Panc1 (cell line): ENCODE measurements at regions not wholly inside any gene's neighbourhood (a gene's known extent, or its start where the extent isn't known, plus 50 kb on each side); places are given as distances from the start of the nearest gene placed in this dataset.

Experiments used
- ATAC-seq: fragments of 200-7000 bp; cut with Tn5 transposase; 2 replicates; pipeline ENCODE4 v1.9.1; 2020; ENCODE audit warnings: mild to moderate bottlenecking, moderate library complexity
- BruUV-seq: library from RNA; stranded (reverse); fragments of 400-500 nt; replicated peaks from 2 replicates; lab custom pipeline; 2021; lab: Mats Ljungman, UMichigan
- CTCF ChIA-PET: fragments of 300-600 bp; sonication (Branson Sonifier 250); formaldehyde crosslinking; loops from one replicate; lab custom pipeline; 2022; ENCODE audit warnings: antibody characterized with exemption; lab: Charles Lee
- POLR2A ChIA-PET: fragments of 300-600 bp; sonication (Branson Sonifier 250); formaldehyde crosslinking; loops from one replicate; lab custom pipeline; 2022; ENCODE audit warnings: antibody characterized with exemption; lab: Charles Lee
- DNase-seq: peaks from one replicate; pipeline ENCODE4 v3.0.0-alpha.2; 2010; ENCODE audit warnings: low read depth, low spot score
- H3K27ac ChIP-seq: 2 replicates; pipeline ENCODE4 v1.5.1; 2011; ENCODE audit warnings: mild to moderate bottlenecking, low read length, inconsistent platforms
- H3K27me3 ChIP-seq: fragments of 200-500 bp; sonication (Bioruptor generic); 2 replicates; pipeline ENCODE4 v1.6.0; 2014; ENCODE audit warnings: low read length, inconsistent platforms; ENCODE audit not compliant: control insufficient read depth, insufficient read depth
- H3K36me3 ChIP-seq: fragments of 200-500 bp; sonication (Bioruptor generic); 2 replicates; pipeline ENCODE4 v1.5.1; 2014; ENCODE audit warnings: inconsistent platforms, mild to moderate bottlenecking, low read length, moderate library complexity; ENCODE audit not compliant: control insufficient read depth, insufficient read depth
- H3K4me1 ChIP-seq: 2 replicates; pipeline ENCODE4 v1.5.1; 2011; ENCODE audit warnings: inconsistent platforms, mild to moderate bottlenecking, low read length, moderate library complexity; ENCODE audit not compliant: control insufficient read depth, insufficient read depth
- H3K4me3 ChIP-seq, 2 experiments: 2 replicates each; pipeline ENCODE4 v1.5.1; 2011 to 2012; ENCODE audit warnings: low read depth in 2 of 2, low read length in 2 of 2, mild to moderate bottlenecking in 2 of 2, inconsistent platforms in 1 of 2, moderate library complexity in 1 of 2
- H3K9me3 ChIP-seq: fragments of 200-500 bp; sonication (Bioruptor generic); 2 replicates; pipeline ENCODE4 v1.5.1; 2014; ENCODE audit warnings: low read depth, mild to moderate bottlenecking, inconsistent platforms, low read length, moderate library complexity; ENCODE audit not compliant: control insufficient read depth, insufficient read depth
- CTCF ChIP-seq: fragments of 450-650 bp; IDR thresholded peaks from 2 replicates; pipeline ENCODE4 v1.5.1; 2017; ENCODE audit warnings: mild to moderate bottlenecking
- POLR2AphosphoS5 ChIP-seq: IDR thresholded peaks from 2 replicates; pipeline ENCODE4 v1.6.1; 2012; ENCODE audit warnings: mild to moderate bottlenecking, low read depth, low read length, moderate library complexity
- REST ChIP-seq, 2 experiments: IDR thresholded peaks; 2 replicates each; pipeline ENCODE4 v1.6.1; 2011 to 2012; ENCODE audit warnings: low read depth in 2 of 2, control low read depth in 1 of 2, low read length in 1 of 2, mild to moderate bottlenecking in 1 of 2, moderate library complexity in 1 of 2; ENCODE audit not compliant: insufficient read depth in 1 of 2
- SIN3A ChIP-seq: IDR thresholded peaks from 2 replicates; pipeline ENCODE4 v1.6.1; 2012; ENCODE audit warnings: low read depth, mild to moderate bottlenecking, low read length, moderate library complexity, borderline replicate concordance; ENCODE audit not compliant: insufficient read depth
- TCF7L2 ChIP-seq: IDR thresholded peaks from 2 replicates; pipeline ENCODE4 v1.6.1; 2011; ENCODE audit warnings: mild to moderate bottlenecking, low read depth, low read length, inconsistent platforms
- in situ Hi-C: cut with HindIII; loops from 2 replicates; pipeline ENCODE4 v1.10.0; 2016; ENCODE audit warnings: low sequenced_read_pairs, low pct_unique_long_range_greater_than_20kb
- intact Hi-C: fragments of 100-400 bp; cut with micrococcal nuclease; formaldehyde crosslinking; loops from one replicate; pipeline ENCODE4 v1.10.0; 2022; ENCODE audit not compliant: unreplicated experiment

GRCh38 chr2:236776695-236777251 lies 207.1 kb downstream of the ACKR3 start:
- in situ Hi-C loops (no loop called here), intact Hi-C loops (no loop called here)
- CTCF ChIA-PET = no interaction called here
- Histone ChIP-seq H3K4me1 (no peaks in the 10 kb centered on the region), H3K36me3 (no peaks in the 10 kb centered on the region), H3K9me3 (no peaks in the 10 kb centered on the region), H3K4me3 (no peak overlapping the region), H3K27ac (no peak overlapping the region), H3K27me3 (peaks cover 6% of the 10 kb centered on the region)
- DNase-seq (no peak), ATAC-seq (no peak)
- no TSS peak for BruUV-seq
- TF ChIP-seq REST (IDR thresholded peaks at IDR 0.05; ENCODE audit: insufficient read depth in 1 of 2, low read depth in 2 of 2, low read length in 1 of 2) = no peak
- TF ChIP-seq CTCF = no peak
- no peak for TF ChIP-seq TCF7L2
- no peak for TF ChIP-seq SIN3A
- TF ChIP-seq POLR2AphosphoS5 = no peak
- POLR2A ChIA-PET = interaction anchor here (0.6 kb wide), 2 partner anchors 26 to 116 kb away, joined by 3 read pairs; no protein-coding TSS in a partner anchor

- BruUV-seq = no TSS peak
- POLR2A ChIA-PET = interaction anchor here (0.6 kb wide), 1 partner anchor 116 kb away, joined by 3 read pairs; no protein-coding TSS in a partner anchor
- no peak for ATAC-seq
These were observed 207.8 kb downstream of the ACKR3 start for GRCh38 chr2:236777408-236777807.

More at GRCh38 chr2:236777408-236777807, 207.8 kb downstream of the ACKR3 start:
- in situ Hi-C loops = no loop called here
- Histone ChIP-seq H3K27ac (no peak overlapping the region), H3K4me1 (no peaks in the 10 kb centered on the region), H3K4me3 (no peak overlapping the region), H3K27me3 (peaks cover 8% of the 10 kb centered on the region), H3K9me3 (no peaks in the 10 kb centered on the region), H3K36me3 (no peaks in the 10 kb centered on the region)
- CTCF ChIA-PET = no interaction called here
- TF ChIP-seq CTCF = no peak
- no peak for TF ChIP-seq TCF7L2
- no peak for TF ChIP-seq SIN3A
- TF ChIP-seq REST (IDR thresholded peaks at IDR 0.05; ENCODE audit: insufficient read depth in 1 of 2, low read depth in 2 of 2, low read length in 1 of 2) = no peak
- no peak for TF ChIP-seq POLR2AphosphoS5
- DNase-seq = no peak
- intact Hi-C loops = no loop called here
